Esophagus (tissue), 2 donors: ENCODE measurements at regions not wholly inside any gene's neighbourhood (a gene's known extent, or its start where the extent isn't known, plus 50 kb on each side); places are given as distances from the start of the nearest gene placed in this dataset.

Source experiments
- H3K27ac ChIP-seq, 2 donors: one replicate each; pipeline ENCODE4 v1.5.1; 2013; ENCODE audit warnings: low read depth in 2 of 2, mild to moderate bottlenecking in 2 of 2, inconsistent platforms in 1 of 2, low read length in 1 of 2, moderate library complexity in 1 of 2
- H3K27me3 ChIP-seq, 2 donors: one replicate each; pipeline ENCODE4 v1.6.1; 2013; ENCODE audit warnings: low read length in 2 of 2, control low read depth in 1 of 2, mild to moderate bottlenecking in 1 of 2; ENCODE audit not compliant: insufficient read depth in 2 of 2, control insufficient read depth in 1 of 2
- H3K36me3 ChIP-seq, 2 donors: one replicate each; pipeline ENCODE4 v1.6.1; 2013; ENCODE audit warnings: low read length in 1 of 2; ENCODE audit not compliant: control insufficient read depth in 2 of 2, insufficient read depth in 2 of 2
- H3K4me1 ChIP-seq, 2 donors: one replicate each; pipeline ENCODE4 v1.6.1; 2013; ENCODE audit warnings: low read length in 1 of 2; ENCODE audit not compliant: control insufficient read depth in 2 of 2, insufficient read depth in 2 of 2
- H3K4me3 ChIP-seq, 2 donors: one replicate each; pipeline ENCODE4 v1.5.1; 2013; ENCODE audit warnings: low read length in 2 of 2, mild to moderate bottlenecking in 2 of 2, low read depth in 1 of 2, moderate library complexity in 1 of 2
- H3K9me3 ChIP-seq, 2 donors: one replicate each; pipeline ENCODE4 v1.6.1; 2013; ENCODE audit warnings: mild to moderate bottlenecking in 2 of 2, low read depth in 1 of 2, low read length in 1 of 2, moderate library complexity in 1 of 2; ENCODE audit not compliant: control insufficient read depth in 2 of 2, insufficient read depth in 1 of 2
- WGBS, 2 donors: extraction: QIAGEN DNeasy Blood & Tissue Kit; methylation state at CpG; one replicate each; pipeline ENCODE4 v1.1.7; 2013; 5-methylcytosine and 5-hydroxymethylcytosine counted together
- donor health status: healthy with polysubstance abuse.
- donor health status: Bipolar disorder and iron deficiency.

DNA sequence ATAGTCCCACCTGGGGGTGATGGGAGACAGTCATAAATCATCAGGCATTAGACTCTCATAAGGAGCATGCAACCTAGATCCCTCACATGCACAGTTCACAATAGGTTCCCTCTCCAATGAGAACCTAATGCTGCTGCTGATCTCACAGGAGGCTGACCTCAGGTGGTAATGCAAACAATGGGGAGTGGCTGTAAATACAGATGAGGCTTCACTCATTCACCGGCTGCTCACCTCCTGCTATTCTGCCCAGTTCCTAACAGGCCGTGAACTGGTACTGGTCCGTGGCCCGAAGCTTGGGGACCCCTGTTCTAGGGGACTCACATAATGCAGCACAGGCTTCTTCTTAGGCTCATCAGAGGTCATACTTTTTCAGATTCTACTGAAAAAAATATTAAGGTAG is 625.9 kb upstream of the AGA start:
- Histone ChIP-seq H3K27ac (no peak overlapping the region), H3K27me3 (no peaks in the 10 kb centered on the region), H3K4me3 (no peak overlapping the region), H3K4me1 (no peaks in the 10 kb centered on the region), H3K36me3 (no peaks in the 10 kb centered on the region), H3K9me3 (no peaks in the 10 kb centered on the region)
- 75 to 80% methylated on average over 4 of the region's 4 CpGs for WGBS, 2 donors

DNA sequence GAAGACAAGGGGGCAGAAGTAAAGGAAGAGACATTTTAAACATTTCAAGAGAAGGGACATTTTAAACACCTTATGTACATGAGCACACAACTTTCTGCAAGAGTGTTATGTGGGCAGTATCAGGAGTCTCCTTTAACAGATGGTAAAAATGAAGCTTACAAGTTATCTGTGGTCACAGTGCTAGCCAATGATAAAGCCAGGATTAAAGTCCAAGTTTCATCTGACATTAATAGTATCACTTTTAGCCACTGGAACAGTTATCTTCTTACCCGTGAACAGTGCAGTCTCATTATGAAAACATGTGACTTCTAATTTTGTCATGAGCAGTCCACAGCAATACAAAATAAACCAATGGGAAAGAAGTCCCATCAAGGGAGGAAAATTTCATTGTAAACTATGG is 627.9 kb upstream of the AGA start:
- H3K9me3 ChIP-seq, result no peaks in the 10 kb centered on the region
- no peak overlapping the region for H3K4me3 ChIP-seq
- H3K27me3 ChIP-seq, result no peaks in the 10 kb centered on the region
- 65 to 74% methylated on average over 1 of the region's 1 CpG for WGBS, 2 donors
- no peak overlapping the region for H3K27ac ChIP-seq
- H3K36me3 ChIP-seq, result no peaks in the 10 kb centered on the region
- H3K4me1 ChIP-seq, result no peaks in the 10 kb centered on the region

GRCh38 chr4:178080312-178080711 is 638.1 kb upstream of the AGA start:
- no peak overlapping the region for H3K27ac ChIP-seq
- no peaks in the 10 kb centered on the region for H3K36me3 ChIP-seq
- H3K9me3 ChIP-seq, result peaks cover 0 to 2% of the 10 kb centered on the region in 2 donors
- no peaks in the 10 kb centered on the region for H3K4me1 ChIP-seq
- WGBS, 2 donors, result 35 to 40% methylated on average over 1 of the region's 1 CpG
- no peak overlapping the region for H3K4me3 ChIP-seq
- H3K27me3 ChIP-seq, result no peaks in the 10 kb centered on the region

- H3K36me3 ChIP-seq, result no peaks in the 10 kb centered on the region
- no peak overlapping the region for H3K27ac ChIP-seq
- no peaks in the 10 kb centered on the region for H3K27me3 ChIP-seq
- no peaks in the 10 kb centered on the region for H3K4me1 ChIP-seq
- peaks cover 0 to 2% of the 10 kb centered on the region in 2 donors for H3K9me3 ChIP-seq
- H3K4me3 ChIP-seq, result no peak overlapping the region
- 55 to 59% methylated on average over 2 of the region's 2 CpGs for WGBS, 2 donors
Measured at GRCh38 chr4:178081176-178081575, 638.9 kb upstream of the AGA start.

- Histone ChIP-seq H3K36me3 (no peaks in the 10 kb centered on the region), H3K4me1 (no peaks in the 10 kb centered on the region), H3K9me3 (peaks cover 0 to 2% of the 10 kb centered on the region in 2 donors), H3K27me3 (no peaks in the 10 kb centered on the region), H3K27ac (no peak overlapping the region), H3K4me3 (no peak overlapping the region)
- WGBS, 2 donors, result 70 to 82% methylated on average over 3 of the region's 3 CpGs
Measured at GRCh38 chr4:178081896-178082295, 639.7 kb upstream of the AGA start.

DNA sequence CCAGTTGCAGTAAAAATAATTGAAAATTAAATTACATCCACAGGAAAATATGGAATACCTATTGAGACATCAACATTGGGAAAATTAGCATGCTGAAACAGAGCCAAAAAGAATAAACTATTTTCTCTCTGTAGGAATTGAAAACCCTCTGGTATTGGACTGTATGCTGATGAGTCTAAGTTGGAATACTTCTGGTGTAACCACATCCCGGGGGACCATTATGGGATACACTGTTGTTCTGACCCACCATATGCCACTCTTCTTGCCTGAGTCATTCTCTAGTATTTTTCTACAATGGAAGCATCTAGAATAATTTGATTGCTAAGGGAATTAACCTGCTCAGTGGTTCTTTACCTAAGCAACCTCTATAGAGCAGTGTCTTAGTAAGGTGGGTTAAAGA is 640.7 kb upstream of the AGA start:
- no peaks in the 10 kb centered on the region for H3K4me1 ChIP-seq
- peaks cover 0 to 2% of the 10 kb centered on the region in 2 donors for H3K9me3 ChIP-seq
- H3K27me3 ChIP-seq, result no peaks in the 10 kb centered on the region
- WGBS, 2 donors, result 96 to 100% methylated on average over 1 of the region's 1 CpG
- no peak overlapping the region for H3K4me3 ChIP-seq
- no peak overlapping the region for H3K27ac ChIP-seq
- no peaks in the 10 kb centered on the region for H3K36me3 ChIP-seq

GRCh38 chr4:178083968-178084367 is 641.7 kb upstream of the AGA start:
- Histone ChIP-seq H3K9me3 (peaks cover 0 to 2% of the 10 kb centered on the region in 2 donors), H3K36me3 (no peaks in the 10 kb centered on the region), H3K27ac (no peak overlapping the region), H3K4me1 (no peaks in the 10 kb centered on the region), H3K4me3 (no peak overlapping the region), H3K27me3 (no peaks in the 10 kb centered on the region)
- 94 to 99% methylated on average over 5 of the region's 5 CpGs for WGBS, 2 donors

- H3K36me3 ChIP-seq, result no peaks in the 10 kb centered on the region
- WGBS, 2 donors, result 17 to 25% methylated on average over 2 of the region's 2 CpGs
Measured at GRCh38 chr4:178086320-178086719, 644.1 kb upstream of the AGA start.

GRCh38 chr4:178090640-178091411 is 648.6 kb upstream of the AGA start:
- Histone ChIP-seq H3K27me3 (no peaks in the 10 kb centered on the region), H3K36me3 (no peaks in the 10 kb centered on the region), H3K27ac (no peak overlapping the region), H3K4me3 (no peak overlapping the region), H3K9me3 (peaks cover 4 to 6% of the 10 kb centered on the region in 2 donors), H3K4me1 (no peaks in the 10 kb centered on the region)
- 87 to 90% methylated on average over 20 of the region's 20 CpGs for WGBS, 2 donors

More at GRCh38 chr4:178086320-178086719, 644.1 kb upstream of the AGA start:
- no peak overlapping the region for H3K27ac ChIP-seq
- no peaks in the 10 kb centered on the region for H3K27me3 ChIP-seq
- H3K9me3 ChIP-seq, result peaks cover 4 to 6% of the 10 kb centered on the region in 2 donors
- no peaks in the 10 kb centered on the region for H3K4me1 ChIP-seq
- H3K4me3 ChIP-seq, result no peak overlapping the region

DNA sequence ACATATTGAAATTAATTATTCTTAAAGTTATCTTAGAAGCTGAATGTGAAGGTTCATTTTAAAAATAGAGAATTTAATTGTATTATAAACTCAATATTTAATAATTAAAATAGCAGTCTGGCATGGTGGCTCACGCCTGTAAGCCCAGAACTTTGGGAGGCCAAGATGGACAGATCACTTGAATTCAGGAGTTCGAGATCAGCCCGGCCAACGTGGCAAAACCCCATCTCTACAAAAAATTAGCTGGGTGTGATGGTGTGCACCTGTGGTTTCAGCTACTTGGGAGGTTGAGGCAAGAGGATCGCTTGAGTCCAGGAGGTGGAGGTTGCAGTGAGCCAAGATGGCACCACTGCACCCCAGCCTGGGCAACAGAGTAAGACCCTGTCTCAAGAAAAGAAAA is 659.9 kb upstream of the AGA start:
- WGBS, 2 donors, result 74 to 80% methylated on average over 5 of the region's 5 CpGs
- no peak overlapping the region for H3K4me3 ChIP-seq

More for the DNA sequence above, 659.9 kb upstream of the AGA start:
- H3K27ac ChIP-seq, result no peak overlapping the region
- H3K36me3 ChIP-seq, result no peaks in the 10 kb centered on the region
- no peaks in the 10 kb centered on the region for H3K27me3 ChIP-seq
- no peaks in the 10 kb centered on the region for H3K9me3 ChIP-seq
- no peaks in the 10 kb centered on the region for H3K4me1 ChIP-seq
